HCT116 (cell line): ENCODE measurements at regions not wholly inside any gene's neighbourhood (a gene's known extent, or its start where the extent isn't known, plus 50 kb on each side); places are given as distances from the start of the nearest gene placed in this dataset.

Source experiments
- ATAC-seq: fragments of 200-7000 bp; cut with Tn5 transposase; 2 replicates; pipeline ENCODE4 v1.9.1; 2020; ENCODE audit warnings: mild to moderate bottlenecking, moderate library complexity
- BruUV-seq: library from RNA; stranded (reverse); fragments of 400-500 nt; replicated peaks from 2 replicates; lab custom pipeline; 2021; lab: Mats Ljungman, UMichigan
- CTCF ChIA-PET: fragments of 300-600 bp; sonication (Branson Sonifier 250); formaldehyde crosslinking; loops from one replicate; lab custom pipeline; 2021; ENCODE audit warnings: antibody characterized with exemption; lab: Charles Lee
- POLR2A ChIA-PET: fragments of 300-600, 350-600 bp; sonication (Branson Sonifier 250); formaldehyde crosslinking; loops from one replicate; lab custom pipeline; 2021; ENCODE audit warnings: antibody characterized with exemption; lab: Charles Lee
- RAD21 ChIA-PET, 2 experiments: fragments of 300-600 bp; sonication (Branson Sonifier 250); formaldehyde crosslinking; loops; one replicate each; lab custom pipeline; 2023; ENCODE audit warnings: low total read pairs in 2 of 2; ENCODE audit not compliant: uncharacterized antibody in 2 of 2, unreplicated experiment in 2 of 2, low non-redundant PET in 1 of 2; lab: Charles Lee
- DNase-seq: peaks from one replicate; pipeline ENCODE4 v3.0.0-alpha.2; 2010; ENCODE audit warnings: low read depth, low spot score
- H2AFZ ChIP-seq: fragments of 200-600 bp; shearing (Covaris generic), sonication (generic); 2 replicates; pipeline ENCODE4 v1.6.1; 2017; ENCODE audit warnings: low read depth, mixed run types, mixed read lengths, antibody characterized with exemption, low read length; ENCODE audit not compliant: poor library complexity, severe bottlenecking
- H3K27ac ChIP-seq: 2 replicates; pipeline ENCODE4 v1.5.1; 2012; ENCODE audit warnings: low read depth, low read length
- H3K27me3 ChIP-seq: fragments of 200-600 bp; sonication (generic); 2 replicates; pipeline ENCODE4 v1.6.1; 2016; ENCODE audit warnings: mixed run types, low read length, mixed read lengths; ENCODE audit not compliant: insufficient read depth
- H3K36me3 ChIP-seq, 2 experiments: fragments of 200-500 bp in 1 of 2; fragments of 200-600 bp in 1 of 2; sonication (Bioruptor generic) in 1 of 2; sonication (generic) in 1 of 2; 2 replicates each; pipeline versions ENCODE4 v1.5.1 to v1.6.1; 2014 to 2016; ENCODE audit warnings: low read length in 2 of 2, inconsistent platforms in 1 of 2, mixed read lengths in 1 of 2, mixed run types in 1 of 2; ENCODE audit not compliant: insufficient read depth in 2 of 2, control insufficient read depth in 1 of 2
- H3K4me1 ChIP-seq, 2 experiments: fragments of 200-600 bp in 1 of 2; sonication (generic) in 1 of 2; 2 replicates each; pipeline versions ENCODE4 v1.5.1 to v1.6.1; 2012 to 2017; ENCODE audit warnings: low read length in 2 of 2, inconsistent platforms in 1 of 2, mild to moderate bottlenecking in 1 of 2, mixed read lengths in 1 of 2, mixed run types in 1 of 2, moderate library complexity in 1 of 2; ENCODE audit not compliant: insufficient read depth in 2 of 2, control insufficient read depth in 1 of 2
- H3K4me2 ChIP-seq: fragments of 200-600 bp; sonication (generic); 2 replicates; pipeline ENCODE4 v1.6.1; 2017; ENCODE audit warnings: mixed run types, low read length, mixed read lengths
- H3K4me3 ChIP-seq, 2 experiments: fragments of 200-600 bp in 1 of 2; sonication (generic) in 1 of 2; replicated peaks in 1 of 2; 2 replicates each; pipeline ENCODE4 v1.5.1; 2011 to 2016; ENCODE audit warnings: low read length in 2 of 2, control low read depth in 1 of 2, low read depth in 1 of 2, mild to moderate bottlenecking in 1 of 2, mixed read lengths in 1 of 2, mixed run types in 1 of 2
- H3K79me2 ChIP-seq: fragments of 200-600 bp; sonication (generic); 2 replicates; pipeline ENCODE4 v1.6.1; 2017; ENCODE audit warnings: mild to moderate bottlenecking, mixed run types, low read length, moderate library complexity, mixed read lengths; ENCODE audit not compliant: insufficient read depth
- H3K9ac ChIP-seq: fragments of 200-600 bp; sonication (generic); 2 replicates; pipeline ENCODE4 v1.6.1; 2016; ENCODE audit warnings: low read length, mixed read lengths
- H3K9me2 ChIP-seq: fragments of 200-600 bp; sonication (generic), shearing (Covaris generic); 2 replicates; pipeline ENCODE4 v1.6.1; 2017; ENCODE audit warnings: mixed run types, mild to moderate bottlenecking, moderate library complexity; ENCODE audit not compliant: insufficient read depth
- H3K9me3 ChIP-seq, 2 experiments: fragments of 200-500 bp in 1 of 2; fragments of 200-600 bp in 1 of 2; sonication (Bioruptor generic) in 1 of 2; sonication (generic) in 1 of 2; 2 replicates each; pipeline ENCODE4 v1.6.1; 2014 to 2017; ENCODE audit warnings: low read length in 2 of 2, mixed read lengths in 2 of 2, inconsistent platforms in 1 of 2, low read depth in 1 of 2, mild to moderate bottlenecking in 1 of 2, mixed run types in 1 of 2, moderate library complexity in 1 of 2; ENCODE audit not compliant: control insufficient read depth in 1 of 2, insufficient read depth in 1 of 2
- H4K20me1 ChIP-seq: fragments of 200-600 bp; sonication (generic), shearing (Covaris generic); 2 replicates; pipeline ENCODE4 v1.6.1; 2017; ENCODE audit warnings: mixed run types, mild to moderate bottlenecking, moderate library complexity; ENCODE audit not compliant: insufficient read depth
- EGR1 ChIP-seq: IDR thresholded peaks from 2 replicates; pipeline ENCODE4 v1.6.1; 2012; ENCODE audit warnings: low read depth
- EZH2phosphoT487 ChIP-seq: fragments of 200-600 bp; IDR thresholded peaks from 2 replicates; pipeline ENCODE4 v1.6.1; 2018; ENCODE audit warnings: antibody characterized with exemption, borderline replicate concordance
- TCF7L2 ChIP-seq: IDR thresholded peaks from 2 replicates; pipeline ENCODE4 v1.7.0; 2011; ENCODE audit warnings: borderline replicate concordance, inconsistent platforms; ENCODE audit not compliant: insufficient read depth, insufficient read length; ENCODE audit errors: extremely low read depth
- ZNF274 ChIP-seq: fragments of 200-500 bp; sonication (Bioruptor generic); IDR thresholded peaks from 2 replicates; pipeline ENCODE4 v1.6.1; 2014; ENCODE audit warnings: mild to moderate bottlenecking, low read depth, low read length, inconsistent platforms
- intact Hi-C: fragments of 100-400 bp; cut with micrococcal nuclease; formaldehyde crosslinking; loops from 2 replicates; pipeline ENCODE4 v1.10.0; 2022
- TF ChIP-seq, protein P1 (sequence below): IDR thresholded peaks from 2 replicates; pipeline ENCODE4 v1.6.1; 2012

DNA sequence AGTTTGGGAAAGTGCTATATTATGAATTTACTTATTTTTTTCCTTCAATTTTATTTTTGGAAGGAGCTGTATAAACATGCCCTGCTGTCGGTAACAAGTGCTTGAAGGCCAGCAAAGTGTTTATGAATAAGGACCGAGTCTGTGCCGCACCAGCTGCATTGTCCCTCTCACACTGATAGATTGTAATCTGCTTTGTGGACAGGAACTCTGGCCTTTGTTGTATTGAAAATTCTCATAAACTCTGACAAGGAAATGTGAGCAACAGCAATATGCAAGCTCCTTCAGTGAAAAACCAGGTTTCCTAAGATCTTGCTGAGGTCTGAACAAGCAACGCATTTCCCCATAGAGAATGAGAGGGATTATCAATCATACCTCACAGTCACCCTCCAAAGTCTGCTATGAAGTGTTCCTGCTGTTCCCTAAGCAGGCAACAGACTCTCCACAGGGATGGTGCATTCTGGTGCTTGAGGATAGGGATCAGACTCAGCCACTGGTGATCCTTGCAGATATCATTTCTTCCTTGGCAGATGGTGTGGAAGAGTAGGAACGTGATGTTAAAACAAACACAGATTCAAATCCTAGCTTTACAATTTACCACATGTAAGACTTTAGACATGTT, 109.6 kb downstream of the KCNJ2 start:
- Histone ChIP-seq H3K9me3 (peaks cover 11 to 27% of the 10 kb centered on the region in 2 experiments; a peak in 3 of 4 replicates), H3K79me2 (no peaks in the 10 kb centered on the region), H3K4me1 (no peaks in the 10 kb centered on the region), H3K36me3 (no peaks in the 10 kb centered on the region), H3K27me3 (no peaks in the 10 kb centered on the region), H3K4me3 (no peak overlapping the region), H3K27ac (no peak overlapping the region), H4K20me1 (no peaks in the 10 kb centered on the region), H3K9me2 (no peaks in the 10 kb centered on the region), H3K4me2 (no peak overlapping the region), H2AFZ (no peak overlapping the region), H3K9ac (no peak overlapping the region)
- POLR2A ChIA-PET: no interaction called here
- no peak for ATAC-seq
- TF ChIP-seq EZH2phosphoT487 (no peak), EGR1 (no peak), ZNF274 (no peak)
- TF ChIP-seq, protein P1, sequence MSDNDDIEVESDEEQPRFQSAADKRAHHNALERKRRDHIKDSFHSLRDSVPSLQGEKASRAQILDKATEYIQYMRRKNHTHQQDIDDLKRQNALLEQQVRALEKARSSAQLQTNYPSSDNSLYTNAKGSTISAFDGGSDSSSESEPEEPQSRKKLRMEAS: no peak
- no peak for DNase-seq
- CTCF ChIA-PET: no interaction called here
- RAD21 ChIA-PET: no interaction called here
- BruUV-seq: no TSS peak
- intact Hi-C loops: no loop called here

DNA sequence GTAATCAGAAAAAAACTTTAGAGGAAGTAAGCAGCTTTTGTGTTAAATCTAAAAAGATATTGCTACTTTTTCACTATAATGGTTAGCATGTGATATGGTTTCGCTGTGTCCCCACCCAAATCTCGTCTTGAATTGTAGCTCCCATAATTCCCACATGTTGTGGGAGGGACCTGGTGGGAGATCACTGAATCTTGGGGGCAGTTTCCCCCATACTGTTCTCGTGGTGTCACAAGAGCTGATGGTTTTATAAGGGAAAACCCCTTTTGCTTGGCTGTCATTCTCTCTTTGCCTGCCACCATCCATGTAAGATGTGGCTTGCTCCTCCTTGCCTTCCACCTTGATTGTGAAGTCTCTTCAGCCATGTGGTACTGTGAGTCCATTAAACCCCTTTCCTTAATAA, 117.1 kb downstream of the KCNJ2 start:
- Histone ChIP-seq H3K9me3 (peaks cover 7 to 18% of the 10 kb centered on the region in 2 experiments; a peak in 2 of 4 replicates), H3K27me3 (no peaks in the 10 kb centered on the region), H3K4me2 (no peak overlapping the region), H3K27ac (no peak overlapping the region), H2AFZ (no peak overlapping the region), H4K20me1 (no peaks in the 10 kb centered on the region), H3K4me3 (no peak overlapping the region), H3K36me3 (no peaks in the 10 kb centered on the region), H3K4me1 (no peaks in the 10 kb centered on the region), H3K9me2 (no peaks in the 10 kb centered on the region), H3K79me2 (no peaks in the 10 kb centered on the region), H3K9ac (no peak overlapping the region)
- BruUV-seq: no TSS peak
- DNase-seq (no peak), ATAC-seq (no peak)
- no peak for TF ChIP-seq TCF7L2
- ChIA-PET RAD21 (no interaction called here), POLR2A (no interaction called here), CTCF (no interaction called here)
- intact Hi-C loops: no loop called here
